Small intestine (tissue), 7 donors: ENCODE measurements at regions not wholly inside any gene's neighbourhood (a gene's known extent, or its start where the extent isn't known, plus 50 kb on each side); places are given as distances from the start of the nearest gene placed in this dataset.

Source experiments
- DNase-seq, 2 donors: peaks; one replicate each; pipeline versions ENCODE4 v3.0.0 to v3.0.0-alpha.2; 2013
- FAIRE-seq: peaks from 2 replicates; lab custom pipeline; 2012; peaks lifted over from hg19 to GRCh38; lab: Jason Lieb, UNC
- H3K27ac ChIP-seq, 3 donors: one replicate each; pipeline ENCODE4 v1.5.1; 2013; ENCODE audit warnings: low read length in 2 of 3, mild to moderate bottlenecking in 2 of 3, control low read depth in 1 of 3, inconsistent platforms in 1 of 3, low read depth in 1 of 3, moderate library complexity in 1 of 3
- H3K27me3 ChIP-seq, 3 donors: one replicate each; pipeline ENCODE4 v1.6.1; 2013; ENCODE audit warnings: low read length in 3 of 3, inconsistent platforms in 1 of 3; ENCODE audit not compliant: control insufficient read depth in 3 of 3, insufficient read depth in 3 of 3
- H3K36me3 ChIP-seq, 3 donors: one replicate each; pipeline ENCODE4 v1.6.1; 2013; ENCODE audit warnings: low read length in 3 of 3, inconsistent platforms in 1 of 3, low read depth in 1 of 3, mild to moderate bottlenecking in 1 of 3, moderate library complexity in 1 of 3; ENCODE audit not compliant: control insufficient read depth in 3 of 3, insufficient read depth in 2 of 3
- H3K4me1 ChIP-seq, 3 donors: one replicate each; pipeline ENCODE4 v1.6.1; 2013; ENCODE audit warnings: low read length in 2 of 3, inconsistent platforms in 1 of 3, low read depth in 1 of 3, mild to moderate bottlenecking in 1 of 3, moderate library complexity in 1 of 3; ENCODE audit not compliant: control insufficient read depth in 3 of 3, insufficient read depth in 2 of 3
- H3K4me3 ChIP-seq, 3 donors: one replicate each; pipeline ENCODE4 v1.5.1; 2013; ENCODE audit warnings: low read length in 3 of 3, control low read depth in 1 of 3, inconsistent platforms in 1 of 3, low read depth in 1 of 3, mild to moderate bottlenecking in 1 of 3, moderate library complexity in 1 of 3
- H3K9me3 ChIP-seq, 2 donors: one replicate each; pipeline ENCODE4 v1.6.1; 2013; ENCODE audit warnings: low read depth in 1 of 2, low read length in 1 of 2; ENCODE audit not compliant: control insufficient read depth in 2 of 2, insufficient read depth in 1 of 2
- WGBS, 3 donors: extraction: QIAGEN DNeasy Blood & Tissue Kit; methylation state at CpG; one replicate each; pipeline ENCODE4 v1.1.7; 2013; 5-methylcytosine and 5-hydroxymethylcytosine counted together
- donor health status: healthy with polysubstance abuse.
- donor health status: control.
- donor health status: control.
- donor health status: Bipolar disorder and iron deficiency.
- donor health status: healthy.

DNA sequence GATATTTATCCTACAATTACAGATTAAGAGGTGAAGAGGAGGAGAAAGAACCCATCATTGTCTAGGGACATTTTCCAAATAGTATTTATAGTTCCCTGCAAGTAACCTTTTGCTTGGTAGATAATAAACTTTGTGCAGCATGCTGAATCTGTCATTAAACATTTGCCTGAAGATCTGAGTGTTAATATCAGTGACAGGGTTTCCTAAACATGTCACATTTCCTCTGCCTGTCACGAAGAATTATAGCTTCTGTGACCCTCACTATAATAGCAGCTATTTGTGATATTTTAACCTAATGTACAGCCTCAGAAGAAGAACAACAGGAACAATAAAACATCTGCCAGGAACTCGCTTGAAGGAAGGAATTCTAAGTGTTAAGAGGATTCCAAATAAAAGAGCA lies 350.3 kb downstream of the GXYLT1 start:
- no peaks in the 10 kb centered on the region for H3K36me3 ChIP-seq
- WGBS, 3 donors: 38 to 45% (median 41%) methylated on average over 2 of the region's 2 CpGs
- H3K4me1 ChIP-seq: no peaks in the 10 kb centered on the region
- FAIRE-seq (no peak), DNase-seq (no peak)
- H3K9me3 ChIP-seq: peaks cover 0 to 4% of the 10 kb centered on the region in 2 donors
- H3K27me3 ChIP-seq: no peaks in the 10 kb centered on the region
- H3K27ac ChIP-seq: no peak overlapping the region
- H3K4me3 ChIP-seq: no peak overlapping the region

DNA sequence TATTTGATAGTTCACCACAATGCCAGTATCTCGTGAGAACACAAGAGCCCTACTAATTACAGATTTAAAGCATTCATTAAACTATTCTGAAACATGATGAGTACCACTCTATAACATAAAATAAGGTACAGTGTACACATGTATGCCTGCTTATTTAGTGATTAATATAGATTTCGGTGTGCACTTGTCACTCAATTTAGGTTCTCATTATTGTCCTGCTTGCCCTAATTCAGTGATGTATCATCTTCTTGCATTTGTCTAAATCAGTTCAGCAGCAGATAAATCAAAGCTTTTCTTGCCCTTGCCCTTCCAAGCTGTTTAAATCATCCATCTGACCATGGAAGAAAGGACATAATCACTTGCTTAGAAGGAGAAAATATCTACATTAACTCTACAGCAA lies 359.7 kb downstream of the GXYLT1 start:
- Histone ChIP-seq H3K27me3 (no peaks in the 10 kb centered on the region), H3K27ac (no peak overlapping the region), H3K36me3 (no peaks in the 10 kb centered on the region), H3K4me1 (no peaks in the 10 kb centered on the region), H3K9me3 (no peaks in the 10 kb centered on the region), H3K4me3 (no peak overlapping the region)
- DNase-seq (no peak), FAIRE-seq (no peak)
- WGBS, 3 donors: 64 to 87% (median 67%) methylated on average over 2 of the region's 2 CpGs

- FAIRE-seq: no peak
- Histone ChIP-seq H3K9me3 (no peaks in the 10 kb centered on the region), H3K36me3 (no peaks in the 10 kb centered on the region), H3K27me3 (no peaks in the 10 kb centered on the region), H3K4me1 (no peaks in the 10 kb centered on the region), H3K4me3 (no peak overlapping the region), H3K27ac (no peak overlapping the region)
- WGBS, 3 donors: 66 to 90% (median 75%) methylated on average over 2 of the region's 2 CpGs
- no peak for DNase-seq
Observed at GRCh38 chr12:41778934-41779333, 365.7 kb downstream of the GXYLT1 start.

- H3K36me3 ChIP-seq: no peaks in the 10 kb centered on the region
- no peaks in the 10 kb centered on the region for H3K27me3 ChIP-seq
- no peak for FAIRE-seq
- no peak for DNase-seq
- H3K27ac ChIP-seq: no peak overlapping the region
- no peak overlapping the region for H3K4me3 ChIP-seq
- 78 to 88% (median 80%) methylated on average over 9 of the region's 9 CpGs for WGBS, 3 donors
- no peaks in the 10 kb centered on the region for H3K9me3 ChIP-seq
- no peaks in the 10 kb centered on the region for H3K4me1 ChIP-seq
Observed at GRCh38 chr12:41777064-41777790, 367.4 kb downstream of the GXYLT1 start.

DNA sequence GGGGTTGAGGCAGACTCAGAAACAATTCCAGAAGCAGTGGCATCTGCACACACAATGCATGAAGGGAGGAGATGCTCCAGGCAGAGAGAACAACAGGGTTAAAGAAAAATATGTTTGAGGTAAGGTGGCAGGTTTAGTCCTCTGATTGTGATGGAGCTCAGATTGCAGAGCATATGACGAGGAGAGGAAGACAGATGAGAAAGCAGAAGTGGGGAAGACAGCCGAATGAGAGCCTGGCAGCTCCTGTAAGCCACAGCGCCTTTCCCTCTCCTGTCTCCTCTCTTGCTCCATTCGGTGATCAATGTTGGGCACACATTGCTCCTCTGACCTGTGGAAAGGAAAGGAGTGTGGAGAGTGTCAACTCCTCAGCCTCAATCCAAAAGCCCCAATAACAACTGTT lies 372.2 kb downstream of the GXYLT1 start:
- Histone ChIP-seq H3K36me3 (no peaks in the 10 kb centered on the region), H3K4me3 (no peak overlapping the region), H3K27ac (no peak overlapping the region), H3K9me3 (no peaks in the 10 kb centered on the region), H3K4me1 (no peaks in the 10 kb centered on the region), H3K27me3 (no peaks in the 10 kb centered on the region)
- WGBS, 3 donors: 68 to 79% (median 75%) methylated on average over 4 of the region's 4 CpGs
- FAIRE-seq: no peak
- DNase-seq: no peak

- WGBS, 3 donors: 5 to 40% (median 25%) methylated on average over 1 of the region's 1 CpG
- H3K4me1 ChIP-seq: no peaks in the 10 kb centered on the region
- no peak overlapping the region for H3K27ac ChIP-seq
- H3K9me3 ChIP-seq: no peaks in the 10 kb centered on the region
- no peaks in the 10 kb centered on the region for H3K27me3 ChIP-seq
- no peak for DNase-seq
- no peaks in the 10 kb centered on the region for H3K36me3 ChIP-seq
- FAIRE-seq: no peak
- no peak overlapping the region for H3K4me3 ChIP-seq
Observed at GRCh38 chr12:41769810-41770209, 374.9 kb downstream of the GXYLT1 start.

GRCh38 chr12:41768456-41768855 lies 376.2 kb downstream of the GXYLT1 start:
- FAIRE-seq: no peak
- WGBS, 3 donors: 83 to 88% (median 84%) methylated on average over 7 of the region's 7 CpGs

GRCh38 chr12:41762691-41763090 lies 382.0 kb downstream of the GXYLT1 start:
- Histone ChIP-seq H3K36me3 (no peaks in the 10 kb centered on the region), H3K9me3 (peaks cover 0 to 2% of the 10 kb centered on the region in 2 donors), H3K27ac (no peak overlapping the region), H3K4me3 (no peak overlapping the region), H3K4me1 (no peaks in the 10 kb centered on the region), H3K27me3 (no peaks in the 10 kb centered on the region)
- DNase-seq (no peak), FAIRE-seq (no peak)
- 70 to 78% (median 77%) methylated on average over 3 of the region's 3 CpGs for WGBS, 3 donors

More at GRCh38 chr12:41768456-41768855, 376.2 kb downstream of the GXYLT1 start:
- Histone ChIP-seq H3K4me1 (no peaks in the 10 kb centered on the region), H3K27me3 (no peaks in the 10 kb centered on the region), H3K4me3 (no peak overlapping the region), H3K36me3 (no peaks in the 10 kb centered on the region), H3K27ac (no peak overlapping the region), H3K9me3 (no peaks in the 10 kb centered on the region)
- no peak for DNase-seq

GRCh38 chr12:41745593-41745992 lies 399.1 kb downstream of the GXYLT1 start:
- Histone ChIP-seq H3K27ac (no peak overlapping the region), H3K27me3 (no peaks in the 10 kb centered on the region), H3K9me3 (no peaks in the 10 kb centered on the region), H3K4me1 (no peaks in the 10 kb centered on the region), H3K4me3 (no peak overlapping the region), H3K36me3 (no peaks in the 10 kb centered on the region)
- DNase-seq (no peak), FAIRE-seq (no peak)
- 69 to 82% (median 77%) methylated on average over 3 of the region's 3 CpGs for WGBS, 3 donors
